Pancreas (tissue), 10 donors: ENCODE measurements at regions not wholly inside any gene's neighbourhood (a gene's known extent, or its start where the extent isn't known, plus 50 kb on each side); places are given as distances from the start of the nearest gene placed in this dataset.
A peak's percentile ranks its signal among the peaks of the same experiment; 100 is the strongest.

Experiments
- ATAC-seq, 4 donors: fragments of 200-7000 bp; cut with Tn5 transposase; one replicate each; pipeline versions ENCODE4 v1.8.0 to v1.9.1; 2020; ENCODE audit warnings: mild to moderate bottlenecking in 4 of 4, moderate library complexity in 4 of 4
- DNase-seq, 6 donors: peaks; one replicate each; pipeline ENCODE4 v3.0.0-alpha.2; 2020
- FAIRE-seq: peaks from 2 replicates; lab custom pipeline; 2012; peaks lifted over from hg19 to GRCh38; lab: Jason Lieb, UNC
- H3K27ac ChIP-seq, 4 donors: fragments of 200-600 bp; sonication (generic); 1 replicate in 3 of 4; 2 replicates in 1 of 4; pipeline versions ENCODE4 v1.5.0 to v1.8.0; 2020
- H3K27me3 ChIP-seq, 4 donors: fragments of 200-600 bp; one replicate each; pipeline ENCODE4 v1.8.0; 2021
- H3K36me3 ChIP-seq, 3 donors: fragments of 200-600 bp; sonication (generic) in 1 of 3; one replicate each; pipeline versions ENCODE4 v1.5.0 to v1.8.0; 2020 to 2021
- H3K4me1 ChIP-seq, 3 donors: fragments of 200-600 bp; one replicate each; pipeline ENCODE4 v1.8.0; 2021
- H3K4me3 ChIP-seq, 4 donors: fragments of 200-600 bp; sonication (generic) in 2 of 4; one replicate each; pipeline versions ENCODE4 v1.5.0 to v1.8.0; 2020 to 2021
- H3K9me3 ChIP-seq, 4 donors: fragments of 200-600 bp; one replicate each; pipeline ENCODE4 v1.8.0; 2021
- CTCF ChIP-seq, 4 donors: fragments of 200-600 bp; sonication (generic) in 3 of 4; IDR thresholded peaks; one replicate each; pipeline versions ENCODE4 v1.5.0 to v1.8.0; 2021; ENCODE audit warnings: antibody characterized with exemption in 4 of 4
- WGBS, 2 donors: extraction: QIAGEN DNeasy Blood & Tissue Kit; methylation state at CpG; one replicate each; pipeline ENCODE4 v1.1.7; 2013; 5-methylcytosine and 5-hydroxymethylcytosine counted together
- intact Hi-C, 3 donors: fragments of 100-400 bp; cut with DNase I; formaldehyde crosslinking; loops; one replicate each; pipeline versions ENCODE4 v1.11.1 to v1.14.2; 2022
- donor health status: healthy with polysubstance abuse.
- donor health status: DM: no; HTN: no; CAD: no; lungs with moderate emphysema.
- donor health status: DM: no; HTN: no; CAD: no.
- donor health status: control.
- donor health status: control.
- donor health status: Bipolar disorder and iron deficiency.
- donor health status: DM: yes; HTN: yes; CAD: no.
- donor health status: DM: no; HTN: no; CAD: no.
- donor health status: DM: no; HTN: no; CAD: no.
- donor health status: DM: yes; HTN: yes; CAD: no.

DNA sequence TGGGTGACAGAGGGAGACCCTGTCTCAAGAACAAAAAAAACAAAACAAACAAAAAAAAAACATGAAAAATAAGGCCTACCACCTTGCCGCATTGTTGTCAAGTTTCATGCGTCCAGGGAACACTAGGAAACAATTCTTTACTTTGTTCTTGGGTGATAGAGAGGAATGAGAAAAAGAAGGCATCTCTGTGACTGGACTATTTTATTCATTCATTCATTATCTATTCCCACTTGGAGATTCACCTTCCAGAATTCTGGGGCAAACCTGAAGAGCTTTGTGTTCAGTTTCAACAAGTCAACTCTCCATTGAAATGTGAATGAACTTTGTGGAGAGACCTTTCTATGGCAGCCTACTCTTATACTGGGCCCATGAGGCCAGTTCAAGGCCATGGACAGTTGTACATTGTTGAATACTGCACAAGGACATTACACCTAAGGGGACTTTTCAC, 88.5 kb upstream of the NDUFV2 start:
- DNase-seq, result no peak
- no peak for FAIRE-seq
- WGBS, 2 donors, result 96 to 100% methylated on average over 2 of the region's 2 CpGs
- intact Hi-C loops, result no loop called here
- Histone ChIP-seq H3K27me3 (no peaks in the 10 kb centered on the region), H3K9me3 (no peaks in the 10 kb centered on the region), H3K36me3 (no peaks in the 10 kb centered on the region), H3K4me1 (no peaks in the 10 kb centered on the region), H3K27ac (no peak overlapping the region), H3K4me3 (no peak overlapping the region)
- TF ChIP-seq CTCF (IDR thresholded peaks at IDR 0.05), result no peak
- ATAC-seq, result no peak

- FAIRE-seq, result no peak
- no peak overlapping the region for H3K4me3 ChIP-seq
Measured at GRCh38 chr18:9015689-9016088, 86.8 kb upstream of the NDUFV2 start.

DNA sequence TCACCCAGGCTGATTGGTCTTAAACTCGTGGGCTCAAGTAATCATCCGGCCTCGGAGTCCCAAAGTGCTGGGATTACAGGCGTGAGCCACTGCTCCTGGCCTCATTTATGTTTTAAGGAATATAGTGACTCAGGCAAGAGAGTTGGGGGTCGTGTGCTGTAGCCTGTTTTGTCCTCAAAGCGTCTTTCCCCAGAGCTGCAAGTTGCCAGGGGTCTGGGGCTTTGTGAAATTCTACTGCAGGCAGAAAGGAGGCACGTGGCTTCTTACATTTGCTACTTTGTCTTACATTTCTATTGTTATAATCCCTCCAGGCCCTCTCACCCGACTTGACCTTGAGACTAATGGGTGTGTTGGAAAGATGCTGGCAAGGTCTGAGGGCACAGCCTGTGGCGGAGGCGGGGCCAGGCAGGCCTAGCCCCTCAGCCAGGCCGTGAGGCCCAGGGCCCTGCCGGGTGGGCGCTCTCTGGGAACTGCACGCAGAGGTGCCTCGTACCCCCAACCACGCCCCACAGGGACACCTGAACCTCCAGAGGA, 85.8 kb upstream of the NDUFV2 start:
- no peak overlapping the region for H3K27ac ChIP-seq
- TF ChIP-seq CTCF (IDR thresholded peaks at IDR 0.05), result no peak
- intact Hi-C loops, result no loop called here
- FAIRE-seq (no peak), DNase-seq (peak in 1 of 6 donors; percentile 20), ATAC-seq (peak in 2 of 4 donors; percentile 26 to 31)
- H3K9me3 ChIP-seq, result no peaks in the 10 kb centered on the region
- no peak overlapping the region for H3K4me3 ChIP-seq
- no peaks in the 10 kb centered on the region for H3K4me1 ChIP-seq
- no peaks in the 10 kb centered on the region for H3K27me3 ChIP-seq
- no peaks in the 10 kb centered on the region for H3K36me3 ChIP-seq
- WGBS, 2 donors, result 71 to 73% methylated on average over 16 of the region's 16 CpGs

More at GRCh38 chr18:9015689-9016088, 86.8 kb upstream of the NDUFV2 start:
- no peak for DNase-seq
- no peaks in the 10 kb centered on the region for H3K27me3 ChIP-seq
- no peaks in the 10 kb centered on the region for H3K4me1 ChIP-seq
- H3K36me3 ChIP-seq, result no peaks in the 10 kb centered on the region
- intact Hi-C loops, result no loop called here
- 86% methylated on average over 3 of the region's 3 CpGs for WGBS, 2 donors
- H3K27ac ChIP-seq, result no peak overlapping the region
- TF ChIP-seq CTCF (IDR thresholded peaks at IDR 0.05), result no peak
- no peak for ATAC-seq
- no peaks in the 10 kb centered on the region for H3K9me3 ChIP-seq

- Histone ChIP-seq H3K36me3 (no peaks in the 10 kb centered on the region), H3K4me3 (no peak overlapping the region), H3K27ac (no peak overlapping the region), H3K4me1 (no peaks in the 10 kb centered on the region), H3K27me3 (no peaks in the 10 kb centered on the region), H3K9me3 (no peaks in the 10 kb centered on the region)
- no peak for TF ChIP-seq CTCF (IDR thresholded peaks at IDR 0.05)
- WGBS, 2 donors, result 50 to 53% methylated on average over 34 of the region's 34 CpGs
- FAIRE-seq (no peak), ATAC-seq (peak; percentile 61 to 93 (median 84)), DNase-seq (peak in 4 of 6 donors; percentile 7 to 65 (median 26))
- intact Hi-C loops, result no loop called here
Measured at GRCh38 chr18:9017167-9017904, 85.2 kb upstream of the NDUFV2 start.

DNA sequence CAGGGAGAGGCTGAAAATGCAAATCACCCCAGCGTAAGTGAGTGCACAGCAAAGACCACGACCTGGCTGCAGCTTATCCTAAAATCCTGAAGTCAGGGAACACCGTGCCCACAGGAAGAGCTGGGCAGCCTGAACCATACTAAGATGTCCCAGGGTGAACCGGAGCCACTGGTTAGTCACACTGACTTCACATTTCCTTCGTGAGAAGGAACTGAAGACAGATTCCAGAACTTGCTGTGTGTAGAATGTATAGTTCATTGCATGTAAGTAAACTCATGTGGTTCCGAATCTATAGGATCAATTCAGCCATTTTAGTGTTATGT, 84.6 kb upstream of the NDUFV2 start:
- intact Hi-C loops, result no loop called here
- Histone ChIP-seq H3K4me3 (no peak overlapping the region), H3K27ac (no peak overlapping the region), H3K27me3 (no peaks in the 10 kb centered on the region), H3K9me3 (no peaks in the 10 kb centered on the region), H3K4me1 (no peaks in the 10 kb centered on the region), H3K36me3 (no peaks in the 10 kb centered on the region)
- ATAC-seq (peak in 2 of 4 donors; percentile 30 to 37), FAIRE-seq (no peak), DNase-seq (no peak)
- 78 to 80% methylated on average over 6 of the region's 6 CpGs for WGBS, 2 donors
- no peak for TF ChIP-seq CTCF (IDR thresholded peaks at IDR 0.05)
